Endodermal cell (in vitro differentiated cells): ENCODE measurements at regions not wholly inside any gene's neighbourhood (a gene's known extent, or its start where the extent isn't known, plus 50 kb on each side); places are given as distances from the start of the nearest gene placed in this dataset.

Experiments used
- DNase-seq: peaks from one replicate; pipeline ENCODE4 v3.0.0-alpha.2; 2017
- H3K27ac ChIP-seq: 2 replicates; pipeline ENCODE4 v1.5.1; 2013; ENCODE audit warnings: mild to moderate bottlenecking, low read depth, low read length, moderate library complexity
- H3K27me3 ChIP-seq: 2 replicates; pipeline ENCODE4 v1.6.1; 2013; ENCODE audit warnings: mild to moderate bottlenecking, low read length, moderate library complexity; ENCODE audit not compliant: insufficient read depth, control insufficient read depth, poor library complexity, severe bottlenecking
- H3K36me3 ChIP-seq: 2 replicates; pipeline ENCODE4 v1.7.0; 2013; ENCODE audit warnings: mild to moderate bottlenecking, low read length, moderate library complexity; ENCODE audit not compliant: control insufficient read depth, insufficient read depth
- H3K4me1 ChIP-seq: one replicate; pipeline ENCODE4 v1.7.0; 2013; ENCODE audit warnings: low read length; ENCODE audit not compliant: control insufficient read depth, insufficient read depth
- H3K4me3 ChIP-seq: 2 replicates; pipeline ENCODE4 v1.5.1; 2013; ENCODE audit warnings: mild to moderate bottlenecking, low read length, moderate library complexity
- H3K9ac ChIP-seq: 2 replicates; pipeline ENCODE4 v1.6.1; 2013; ENCODE audit warnings: mild to moderate bottlenecking, low read length, moderate library complexity; ENCODE audit not compliant: poor library complexity, severe bottlenecking; ENCODE audit errors: extremely low read depth
- H3K9me3 ChIP-seq: 2 replicates; pipeline ENCODE4 v1.6.1; 2013; ENCODE audit warnings: mild to moderate bottlenecking, low read length, moderate library complexity; ENCODE audit not compliant: control insufficient read depth
- H3K27ac Mint-ChIP-seq: 2 replicates; pipeline ENCODE4 v1.8.0; 2020; ENCODE audit warnings: mixed read lengths
- H3K27me3 Mint-ChIP-seq: 2 replicates; pipeline ENCODE4 v1.8.0; 2021; ENCODE audit warnings: mild to moderate bottlenecking, mixed read lengths; ENCODE audit not compliant: insufficient read depth
- H3K36me3 Mint-ChIP-seq: 2 replicates; pipeline ENCODE4 v1.8.0; 2020; ENCODE audit warnings: low read depth, mixed read lengths
- H3K4me1 Mint-ChIP-seq: 2 replicates; pipeline ENCODE4 v1.8.0; 2020; ENCODE audit warnings: mixed read lengths
- H3K4me3 Mint-ChIP-seq: 2 replicates; pipeline ENCODE4 v1.8.0; 2020; ENCODE audit warnings: mild to moderate bottlenecking, moderate library complexity, mixed read lengths
- H3K9me3 Mint-ChIP-seq: 2 replicates; pipeline ENCODE4 v1.8.0; 2020; ENCODE audit warnings: mild to moderate bottlenecking, mixed read lengths
- WGBS, 2 experiments: methylation state at CpG; one replicate each; pipeline versions ENCODE4 v1.1.5 to v1.1.7; 2013; ENCODE audit warnings: missing lambda C conversion rate in 2 of 2, mixed read lengths in 1 of 2; ENCODE audit not compliant: insufficient coverage in 1 of 2, insufficient read length in 1 of 2; 5-methylcytosine and 5-hydroxymethylcytosine counted together
- TF ChIP-seq, protein P1 (sequence below): fragments of 200-600 bp; sonication (generic); conservative IDR thresholded peaks from 2 replicates; pipeline ENCODE4 v1.5.0; 2021; ENCODE audit warnings: antibody characterized with exemption, mild to moderate bottlenecking

DNA sequence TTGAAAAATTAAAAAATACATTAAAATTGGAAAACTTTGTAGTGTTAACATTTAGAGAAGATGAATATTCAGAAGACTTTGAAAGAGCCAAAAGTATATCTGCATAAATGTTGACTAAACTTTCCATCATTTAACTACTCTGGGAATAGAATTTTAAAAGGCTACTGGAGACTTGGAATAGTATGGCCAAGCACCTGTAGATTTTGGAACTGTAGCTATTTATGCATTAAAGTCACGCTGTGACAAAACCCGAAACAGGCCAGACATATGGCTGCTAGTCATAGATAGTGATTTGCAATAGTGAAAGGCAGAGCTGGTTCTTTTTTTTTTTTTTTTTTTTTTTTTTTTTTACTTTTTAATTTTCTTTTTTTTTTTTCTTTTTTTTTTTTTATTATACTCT lies 396.0 kb downstream of the SOCS6 start:
- H3K4me1 Mint-ChIP-seq = no peaks in the 10 kb centered on the region
- Histone ChIP-seq H3K4me1 (no peaks in the 10 kb centered on the region), H3K4me3 (no peak overlapping the region), H3K27me3 (no peaks in the 10 kb centered on the region), H3K9ac (no peak overlapping the region), H3K9me3 (peaks cover 22% of the 10 kb centered on the region), H3K27ac (no peak overlapping the region), H3K36me3 (no peaks in the 10 kb centered on the region)
- no peaks in the 10 kb centered on the region for H3K36me3 Mint-ChIP-seq
- H3K27ac Mint-ChIP-seq = no peak overlapping the region
- 84% methylated on average over 2 of the region's 2 CpGs; no CpG with 5 or more reads in 1 of the 2 experiments for WGBS, 2 experiments
- TF ChIP-seq, protein P1, sequence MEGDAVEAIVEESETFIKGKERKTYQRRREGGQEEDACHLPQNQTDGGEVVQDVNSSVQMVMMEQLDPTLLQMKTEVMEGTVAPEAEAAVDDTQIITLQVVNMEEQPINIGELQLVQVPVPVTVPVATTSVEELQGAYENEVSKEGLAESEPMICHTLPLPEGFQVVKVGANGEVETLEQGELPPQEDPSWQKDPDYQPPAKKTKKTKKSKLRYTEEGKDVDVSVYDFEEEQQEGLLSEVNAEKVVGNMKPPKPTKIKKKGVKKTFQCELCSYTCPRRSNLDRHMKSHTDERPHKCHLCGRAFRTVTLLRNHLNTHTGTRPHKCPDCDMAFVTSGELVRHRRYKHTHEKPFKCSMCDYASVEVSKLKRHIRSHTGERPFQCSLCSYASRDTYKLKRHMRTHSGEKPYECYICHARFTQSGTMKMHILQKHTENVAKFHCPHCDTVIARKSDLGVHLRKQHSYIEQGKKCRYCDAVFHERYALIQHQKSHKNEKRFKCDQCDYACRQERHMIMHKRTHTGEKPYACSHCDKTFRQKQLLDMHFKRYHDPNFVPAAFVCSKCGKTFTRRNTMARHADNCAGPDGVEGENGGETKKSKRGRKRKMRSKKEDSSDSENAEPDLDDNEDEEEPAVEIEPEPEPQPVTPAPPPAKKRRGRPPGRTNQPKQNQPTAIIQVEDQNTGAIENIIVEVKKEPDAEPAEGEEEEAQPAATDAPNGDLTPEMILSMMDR = no peak
- H3K27me3 Mint-ChIP-seq = peaks cover 1% of the 10 kb centered on the region
- H3K9me3 Mint-ChIP-seq = no peaks in the 10 kb centered on the region
- no peak overlapping the region for H3K4me3 Mint-ChIP-seq
- no peak for DNase-seq

DNA sequence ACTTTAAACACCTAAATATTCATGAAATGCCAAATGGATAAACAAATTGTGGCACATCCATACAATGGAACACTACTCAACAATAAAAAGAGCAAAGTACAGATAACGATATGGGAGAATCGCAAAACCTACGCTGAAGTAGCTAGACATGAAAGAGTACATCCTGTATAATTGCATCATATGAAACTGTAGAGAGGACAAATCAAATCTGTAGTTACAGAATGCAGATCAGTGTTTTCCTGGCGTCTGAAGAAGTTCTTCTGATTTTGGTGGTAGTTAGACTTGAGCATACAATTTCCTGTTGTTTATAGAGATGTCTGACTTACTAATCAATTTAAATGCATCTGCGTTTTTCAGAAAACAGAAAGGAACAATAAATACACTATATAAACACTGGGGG lies 394.4 kb downstream of the SOCS6 start:
- no peaks in the 10 kb centered on the region for H3K9me3 Mint-ChIP-seq
- H3K4me3 ChIP-seq = no peak overlapping the region
- H3K27me3 ChIP-seq = no peaks in the 10 kb centered on the region
- no peak overlapping the region for H3K27ac ChIP-seq
- peaks cover 1% of the 10 kb centered on the region for H3K27me3 Mint-ChIP-seq
- no peaks in the 10 kb centered on the region for H3K4me1 Mint-ChIP-seq
- no peak overlapping the region for H3K27ac Mint-ChIP-seq
- peaks cover 22% of the 10 kb centered on the region for H3K9me3 ChIP-seq
- no peaks in the 10 kb centered on the region for H3K4me1 ChIP-seq
- DNase-seq = no peak
- H3K36me3 Mint-ChIP-seq = no peaks in the 10 kb centered on the region
- no peak overlapping the region for H3K9ac ChIP-seq
- 66 to 74% methylated on average over 4 to 5 of the region's 5 CpGs for WGBS, 2 experiments
- TF ChIP-seq, protein P1 = no peak
- no peak overlapping the region for H3K4me3 Mint-ChIP-seq
- H3K36me3 ChIP-seq = no peaks in the 10 kb centered on the region

DNA sequence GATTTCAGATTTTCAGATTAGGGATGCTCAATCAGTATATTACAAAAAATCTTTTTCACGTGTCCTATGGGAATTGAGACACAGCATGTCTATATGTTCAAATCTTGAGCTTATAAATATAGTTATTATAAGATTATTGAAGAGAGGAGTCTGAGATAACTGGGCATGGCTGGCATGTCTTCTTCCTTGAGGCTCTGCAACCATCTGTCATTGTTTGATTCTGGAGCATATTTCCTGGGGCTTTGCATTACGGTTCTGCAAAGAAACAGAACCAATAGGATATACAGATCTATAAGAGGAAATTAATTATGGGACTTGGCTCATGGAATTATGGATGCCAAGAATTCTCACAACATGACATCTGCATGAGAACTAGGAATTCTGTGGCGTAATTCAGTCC lies 386.1 kb downstream of the SOCS6 start:
- TF ChIP-seq, protein P1 = no peak
- 68 to 88% methylated on average over 2 to 3 of the region's 3 CpGs for WGBS, 2 experiments
- H3K27me3 ChIP-seq = no peaks in the 10 kb centered on the region

More for the DNA sequence above, 386.1 kb downstream of the SOCS6 start:
- Histone ChIP-seq H3K9me3 (peaks cover 37% of the 10 kb centered on the region), H3K4me3 (no peak overlapping the region), H3K9ac (no peak overlapping the region), H3K27ac (no peak overlapping the region), H3K4me1 (no peaks in the 10 kb centered on the region), H3K36me3 (no peaks in the 10 kb centered on the region)
- DNase-seq = no peak
- Mint-ChIP-seq H3K4me3 (no peak overlapping the region), H3K27ac (no peak overlapping the region), H3K36me3 (no peaks in the 10 kb centered on the region), H3K4me1 (no peaks in the 10 kb centered on the region), H3K9me3 (no peaks in the 10 kb centered on the region), H3K27me3 (no peaks in the 10 kb centered on the region)
